DMS79 (cell line): ENCODE measurements at regions not wholly inside any gene's neighbourhood (a gene's known extent, or its start where the extent isn't known, plus 50 kb on each side); places are given as distances from the start of the nearest gene placed in this dataset.
"Not testable (repeated sequence)": the region's sequence is repeated elsewhere in the genome, so short reads cannot be mapped to it uniquely, and the experiment has no call there.

Experiments
- DNase-seq: peaks from one replicate; lab custom pipeline; 2025; lab: John Stamatoyannopoulos, UW

- no peak for DNase-seq
These were observed 74.1 kb upstream of the SH3PXD2B start for GRCh38 chr5:172528440-172528839.

DNA sequence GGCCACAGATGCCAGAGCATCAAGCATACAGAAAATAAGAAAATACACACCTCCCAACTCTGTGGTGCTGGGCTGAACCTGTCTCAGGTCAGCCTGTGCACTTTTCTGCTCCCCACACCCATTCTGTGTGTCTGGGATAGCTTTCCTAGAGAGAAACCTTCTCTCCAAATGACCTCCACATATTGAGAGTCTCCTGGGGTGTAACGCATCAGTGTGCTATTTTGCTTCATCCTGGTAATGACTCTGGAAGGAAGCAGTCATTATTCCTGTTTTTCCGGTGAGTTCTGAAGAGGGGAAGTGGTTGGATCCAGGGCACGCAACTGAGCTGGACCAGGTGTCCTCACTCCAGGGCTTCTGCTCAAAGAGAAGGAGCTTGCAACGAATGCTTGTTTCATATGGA, 73.2 kb upstream of the SH3PXD2B start:
- DNase-seq, result no peak

GRCh38 chr5:172525996-172526360, 71.7 kb upstream of the SH3PXD2B start:
- DNase-seq, result no peak

DNA sequence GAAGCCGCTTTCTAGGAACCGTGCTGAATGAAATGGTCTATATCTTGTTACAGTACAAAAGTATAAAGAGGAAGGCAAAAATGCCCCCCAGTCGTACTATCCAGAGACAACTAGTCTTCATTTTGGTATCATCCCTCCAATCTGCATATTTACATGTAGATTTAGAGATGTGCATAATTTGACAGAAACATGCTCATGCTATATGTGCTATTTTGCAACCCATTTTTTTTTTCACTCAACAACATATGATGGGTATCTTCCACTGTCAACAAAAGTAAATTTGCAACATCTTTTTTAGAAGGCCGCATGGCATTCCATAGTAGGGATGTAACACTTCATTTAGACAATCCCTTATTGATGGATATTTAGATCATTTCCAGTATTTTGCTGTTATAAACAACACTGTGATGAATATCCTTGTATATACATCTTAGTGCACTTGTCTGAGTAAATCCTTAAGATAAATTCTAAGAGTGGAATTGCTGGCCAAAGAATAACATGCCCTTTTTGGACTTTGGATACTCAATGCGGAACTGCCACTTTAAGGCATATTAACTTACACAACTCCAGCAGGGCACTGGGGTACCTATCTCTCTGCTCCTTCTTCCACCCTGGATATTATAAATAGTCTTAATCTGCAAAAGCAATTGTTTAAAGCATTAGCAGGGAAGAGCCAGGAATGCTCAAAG, 71.1 kb upstream of the SH3PXD2B start:
- no peak for DNase-seq

- DNase-seq, result no peak
These were observed 70.3 kb upstream of the SH3PXD2B start for GRCh38 chr5:172524573-172525021.

- no peak for DNase-seq
These were observed 68.9 kb upstream of the SH3PXD2B start for GRCh38 chr5:172523146-172523745.

DNA sequence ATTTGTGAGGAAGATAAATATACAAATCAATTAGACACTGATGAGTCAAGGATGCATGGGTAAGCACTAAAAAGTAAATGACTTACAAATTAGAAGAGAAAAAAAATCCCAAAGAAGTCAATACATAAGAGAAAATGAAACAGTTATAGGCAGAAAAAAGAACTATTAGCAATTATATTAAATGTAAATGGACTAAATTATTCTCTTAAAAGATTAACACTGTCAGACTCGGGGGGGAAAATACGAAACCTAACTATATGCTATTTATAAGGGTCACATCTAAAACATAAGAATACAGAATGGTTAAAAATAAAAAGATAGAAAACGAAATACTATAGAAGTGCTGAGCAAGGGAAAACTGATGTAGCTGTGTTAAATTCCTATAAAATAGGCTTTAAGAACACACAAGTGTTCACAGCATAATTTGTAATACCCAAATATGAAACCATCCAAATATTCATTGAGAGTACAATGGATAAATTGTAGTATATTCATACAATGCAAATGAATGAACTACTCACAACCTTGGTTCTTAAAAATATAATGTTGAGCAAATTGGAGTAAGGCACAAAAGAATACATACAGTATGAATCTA, 67.1 kb upstream of the SH3PXD2B start:
- no peak for DNase-seq

- DNase-seq, result no peak
These were observed 57.6 kb upstream of the SH3PXD2B start for GRCh38 chr5:172511952-172512351.

GRCh38 chr5:172509405-172509781, 55.1 kb upstream of the SH3PXD2B start:
- no peak for DNase-seq

DNA sequence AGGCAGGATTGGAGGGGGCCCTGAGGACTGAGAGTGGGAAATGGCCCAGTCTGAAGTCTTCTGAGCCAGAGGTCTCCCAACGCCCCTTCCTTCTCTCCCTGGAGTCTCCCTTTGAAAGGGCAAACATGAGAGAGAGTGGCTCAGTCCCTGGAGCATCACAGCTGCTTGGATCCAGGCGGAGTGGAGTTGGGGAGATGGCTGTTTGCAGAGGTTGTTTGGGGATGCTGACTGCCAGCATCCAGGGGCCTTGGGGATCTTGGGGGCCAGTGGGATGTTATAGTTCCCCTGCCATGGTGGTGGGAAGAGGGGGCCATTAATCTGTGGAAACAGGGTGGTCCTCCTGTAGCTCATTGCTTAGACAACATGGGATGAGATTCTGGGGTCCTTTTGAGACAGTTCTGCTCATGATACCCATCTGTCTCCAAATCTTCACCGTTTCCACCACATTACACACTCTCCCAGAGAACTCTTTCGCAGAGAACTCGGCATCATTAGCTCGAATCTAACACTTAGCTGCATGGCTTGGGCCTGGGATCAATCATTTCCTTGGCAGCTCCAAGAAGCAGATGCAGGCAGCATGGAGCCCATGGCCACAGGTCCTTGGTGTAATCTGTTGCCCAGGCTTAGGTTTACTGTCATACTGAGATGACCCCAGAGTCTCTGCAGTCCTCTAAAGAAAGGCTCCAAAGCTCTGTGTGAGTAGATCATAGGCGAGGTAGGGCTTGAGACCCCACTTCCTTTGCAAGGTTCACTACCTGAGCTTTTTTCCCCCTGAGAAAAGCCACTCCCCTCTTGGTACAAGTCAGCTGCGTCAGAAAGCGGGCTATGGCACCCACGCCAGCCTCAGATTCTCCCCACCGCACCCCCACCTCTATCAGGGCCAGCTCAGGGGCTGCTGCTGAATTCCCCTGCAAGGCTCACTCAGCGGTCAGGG, 54.4 kb upstream of the SH3PXD2B start:
- DNase-seq, result no peak

DNA sequence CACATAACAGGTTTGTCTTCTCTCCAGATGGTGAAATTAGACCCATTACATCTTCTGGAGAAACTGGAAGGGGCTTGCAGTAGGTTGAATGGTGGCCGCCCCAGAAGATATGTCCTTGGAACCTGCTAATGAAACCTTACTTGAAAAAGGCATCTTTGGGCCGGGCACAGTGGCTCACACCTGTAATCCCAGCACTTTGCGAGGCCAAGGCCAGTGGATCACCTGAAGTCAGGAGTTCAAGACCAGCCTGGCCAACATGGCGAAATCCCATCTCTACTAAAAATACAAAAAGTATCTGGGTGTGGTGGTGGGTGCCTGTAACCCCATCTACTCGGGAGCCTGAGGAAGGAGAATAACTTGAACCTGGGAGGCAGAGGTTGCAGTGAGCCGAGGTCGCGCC, 53.2 kb upstream of the SH3PXD2B start:
- DNase-seq, result not testable (repeated sequence)

GRCh38 chr5:172506921-172507320, 52.6 kb upstream of the SH3PXD2B start:
- no peak for DNase-seq

GRCh38 chr5:172506251-172506650, 51.9 kb upstream of the SH3PXD2B start:
- DNase-seq, result no peak

DNA sequence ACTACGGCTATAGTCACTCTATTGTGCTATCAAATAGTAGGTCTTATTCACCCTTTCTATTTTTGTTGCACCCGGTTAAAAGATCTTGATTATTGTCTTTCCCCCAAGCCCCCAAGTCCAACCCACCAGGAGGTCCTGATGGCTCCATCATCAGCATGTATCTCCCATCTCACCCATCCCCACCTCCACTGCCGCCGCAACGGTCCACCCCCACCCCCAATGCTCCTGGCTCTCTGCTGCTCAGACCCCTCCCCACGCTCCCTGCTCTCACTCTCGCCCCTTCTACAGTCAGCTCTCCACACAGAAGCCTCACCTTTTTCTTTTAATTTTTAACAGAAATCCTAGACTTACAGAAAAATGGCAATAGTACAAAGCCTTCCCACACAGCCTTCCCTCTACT, 51.5 kb upstream of the SH3PXD2B start:
- no peak for DNase-seq

DNA sequence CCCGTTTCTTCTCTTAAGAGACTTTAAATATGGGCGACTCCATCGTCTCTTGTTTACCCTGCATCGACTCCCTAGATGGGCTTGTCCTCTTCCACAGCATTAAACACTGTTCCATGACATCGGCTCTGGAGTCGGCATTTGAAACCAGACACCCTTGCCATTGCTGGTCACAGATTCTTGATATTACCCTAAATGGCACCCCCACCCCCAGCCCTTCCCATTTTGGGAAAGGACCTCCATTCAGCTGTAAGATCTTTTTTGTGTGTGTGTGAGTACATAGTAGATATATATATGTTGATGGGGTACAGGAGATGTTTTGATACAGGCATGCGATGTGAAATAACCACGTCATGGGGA, 51.1 kb upstream of the SH3PXD2B start:
- DNase-seq, result no peak

- no peak for DNase-seq
These were observed 50.5 kb upstream of the SH3PXD2B start for GRCh38 chr5:172504701-172505402.

- DNase-seq, result no peak
These were observed 49.8 kb upstream of the SH3PXD2B start for GRCh38 chr5:172503925-172504700.
